Lower leg skin (tissue), 3 donors: ENCODE measurements at regions not wholly inside any gene's neighbourhood (a gene's known extent, or its start where the extent isn't known, plus 50 kb on each side); places are given as distances from the start of the nearest gene placed in this dataset.

Experiments
- CTCF ChIP-seq, 3 donors: fragments of 450-650 bp; IDR thresholded peaks; one replicate each; pipeline ENCODE4 v1.5.1; 2016; ENCODE audit warnings: antibody characterized with exemption in 3 of 3, mild to moderate bottlenecking in 3 of 3, moderate library complexity in 2 of 3
- POLR2A ChIP-seq, 2 donors: fragments of 450-650 bp; IDR thresholded peaks; one replicate each; pipeline ENCODE4 v1.6.1; 2016 to 2017; ENCODE audit warnings: antibody characterized with exemption in 2 of 2, mild to moderate bottlenecking in 1 of 2, moderate library complexity in 1 of 2

GRCh38 chr4:145417348-145418130, 64.1 kb upstream of the SMAD1 start:
- TF ChIP-seq CTCF (IDR thresholded peaks at IDR 0.05) = no peak
- no peak for TF ChIP-seq POLR2A (IDR thresholded peaks at IDR 0.05)
